DOHH2 (cell line): ENCODE measurements at regions not wholly inside any gene's neighbourhood (a gene's known extent, or its start where the extent isn't known, plus 50 kb on each side); places are given as distances from the start of the nearest gene placed in this dataset.

Experiments used
- H3F3A ChIP-seq: fragments of 200-600 bp; sonication (generic), shearing (Covaris generic); 2 replicates; pipeline ENCODE4 v1.6.0; 2016; ENCODE audit warnings: antibody characterized with exemption, mild to moderate bottlenecking; ENCODE audit not compliant: control insufficient read depth, insufficient read depth
- H3K27ac ChIP-seq: fragments of 200-600 bp; sonication (generic); 2 replicates; pipeline ENCODE4 v1.5.1; 2014; ENCODE audit warnings: low read depth, mild to moderate bottlenecking, low read length, moderate library complexity
- H3K27me3 ChIP-seq: fragments of 200-600 bp; sonication (generic); 2 replicates; pipeline ENCODE4 v1.6.1; 2014; ENCODE audit warnings: mild to moderate bottlenecking, low read length, mixed read lengths; ENCODE audit not compliant: control insufficient read depth
- H3K36me3 ChIP-seq: fragments of 200-600 bp; sonication (generic); 2 replicates; pipeline ENCODE4 v1.6.1; 2014; ENCODE audit warnings: mild to moderate bottlenecking, low read length, moderate library complexity, mixed read lengths; ENCODE audit not compliant: control insufficient read depth
- H3K4me1 ChIP-seq: fragments of 200-600 bp; sonication (generic); 2 replicates; pipeline ENCODE4 v1.6.1; 2014; ENCODE audit warnings: mild to moderate bottlenecking, low read length, mixed read lengths; ENCODE audit not compliant: control insufficient read depth
- H3K4me2 ChIP-seq: fragments of 200-600 bp; sonication (generic); 2 replicates; pipeline ENCODE4 v1.6.0; 2014; ENCODE audit warnings: mild to moderate bottlenecking, low read length, moderate library complexity
- H3K4me3 ChIP-seq: fragments of 200-600 bp; sonication (generic); 2 replicates; pipeline ENCODE4 v1.5.1; 2014; ENCODE audit warnings: mild to moderate bottlenecking, low read length, mixed read lengths
- H3K79me2 ChIP-seq: fragments of 200-600 bp; sonication (generic); 2 replicates; pipeline ENCODE4 v1.6.1; 2014; ENCODE audit warnings: mild to moderate bottlenecking, low read length, mixed read lengths; ENCODE audit not compliant: control insufficient read depth
- H3K9me2 ChIP-seq: fragments of 200-600 bp; sonication (generic); replicated peaks from 2 replicates; pipeline ENCODE4 v1.6.1; 2014; ENCODE audit warnings: mild to moderate bottlenecking, low read length, mixed read lengths; ENCODE audit not compliant: control insufficient read depth
- H3K9me3 ChIP-seq: fragments of 200-600 bp; sonication (generic); 2 replicates; pipeline ENCODE4 v1.6.1; 2014; ENCODE audit warnings: antibody characterized with exemption, low read length, mixed read lengths; ENCODE audit not compliant: control insufficient read depth, insufficient read depth
- H4K20me1 ChIP-seq: fragments of 200-600 bp; sonication (generic); 2 replicates; pipeline ENCODE4 v1.6.0; 2014; ENCODE audit warnings: low read depth, mild to moderate bottlenecking, antibody characterized with exemption, low read length, moderate library complexity; ENCODE audit not compliant: control insufficient read depth, insufficient read depth
- CTCF ChIP-seq: fragments of 200-600 bp; sonication (generic); IDR thresholded peaks from one replicate; pipeline ENCODE4 v1.5.1; 2014; ENCODE audit warnings: antibody characterized with exemption, mild to moderate bottlenecking, low read depth, low read length; ENCODE audit not compliant: poor library complexity, severe bottlenecking
- EZH2phosphoT487 ChIP-seq: fragments of 200-600 bp; sonication (generic); IDR thresholded peaks from 2 replicates; pipeline ENCODE4 v1.6.1; 2017; ENCODE audit warnings: borderline replicate concordance, mild to moderate bottlenecking, antibody characterized with exemption, low read length, moderate library complexity, mixed read lengths

- H3K4me2 ChIP-seq = no peak overlapping the region
- no peaks in the 10 kb centered on the region for H3K36me3 ChIP-seq
- no peak overlapping the region for H3K4me3 ChIP-seq
- no peak for TF ChIP-seq EZH2phosphoT487
- no peak for TF ChIP-seq CTCF
- no peaks in the 10 kb centered on the region for H3K27me3 ChIP-seq
- H3F3A ChIP-seq = no peaks in the 10 kb centered on the region
- H3K4me1 ChIP-seq = no peaks in the 10 kb centered on the region
- no peaks in the 10 kb centered on the region for H3K9me2 ChIP-seq
- no peaks in the 10 kb centered on the region for H4K20me1 ChIP-seq
- no peaks in the 10 kb centered on the region for H3K79me2 ChIP-seq
- H3K27ac ChIP-seq = no peak overlapping the region
- H3K9me3 ChIP-seq = no peaks in the 10 kb centered on the region
Observed at GRCh38 chr12:30301291-30301690, 394.4 kb downstream of the IPO8 start.

- Histone ChIP-seq H4K20me1 (no peaks in the 10 kb centered on the region), H3K27ac (no peak overlapping the region), H3F3A (no peaks in the 10 kb centered on the region), H3K4me2 (no peak overlapping the region), H3K79me2 (no peaks in the 10 kb centered on the region), H3K4me3 (no peak overlapping the region), H3K9me2 (no peaks in the 10 kb centered on the region), H3K4me1 (no peaks in the 10 kb centered on the region), H3K9me3 (no peaks in the 10 kb centered on the region), H3K36me3 (no peaks in the 10 kb centered on the region), H3K27me3 (no peaks in the 10 kb centered on the region)
- TF ChIP-seq CTCF = no peak
- no peak for TF ChIP-seq EZH2phosphoT487
Observed at GRCh38 chr12:30296486-30296885, 399.2 kb downstream of the IPO8 start.

- H3K4me1 ChIP-seq = no peaks in the 10 kb centered on the region
- no peaks in the 10 kb centered on the region for H3K27me3 ChIP-seq
- no peaks in the 10 kb centered on the region for H3F3A ChIP-seq
- no peak overlapping the region for H3K4me2 ChIP-seq
- no peaks in the 10 kb centered on the region for H3K79me2 ChIP-seq
- H3K36me3 ChIP-seq = no peaks in the 10 kb centered on the region
- no peak overlapping the region for H3K27ac ChIP-seq
- H4K20me1 ChIP-seq = no peaks in the 10 kb centered on the region
- H3K4me3 ChIP-seq = no peak overlapping the region
- H3K9me3 ChIP-seq = no peaks in the 10 kb centered on the region
- H3K9me2 ChIP-seq = no peaks in the 10 kb centered on the region
- TF ChIP-seq EZH2phosphoT487 (no peak), CTCF (peak; percentile 28)
Observed at GRCh38 chr12:30286345-30286926, 409.2 kb downstream of the IPO8 start.
